HG02938 (cell line): ENCODE measurements at regions not wholly inside any gene's neighbourhood (a gene's known extent, or its start where the extent isn't known, plus 50 kb on each side); places are given as distances from the start of the nearest gene placed in this dataset.

ENCODE experiments used
- ATAC-seq: cut with Tn5 transposase; IDR thresholded peaks from one replicate; pipeline ENCODE4 v1.9.1; 2021; ENCODE audit warnings: mild to moderate bottlenecking, moderate library complexity; ENCODE audit not compliant: unreplicated experiment

DNA sequence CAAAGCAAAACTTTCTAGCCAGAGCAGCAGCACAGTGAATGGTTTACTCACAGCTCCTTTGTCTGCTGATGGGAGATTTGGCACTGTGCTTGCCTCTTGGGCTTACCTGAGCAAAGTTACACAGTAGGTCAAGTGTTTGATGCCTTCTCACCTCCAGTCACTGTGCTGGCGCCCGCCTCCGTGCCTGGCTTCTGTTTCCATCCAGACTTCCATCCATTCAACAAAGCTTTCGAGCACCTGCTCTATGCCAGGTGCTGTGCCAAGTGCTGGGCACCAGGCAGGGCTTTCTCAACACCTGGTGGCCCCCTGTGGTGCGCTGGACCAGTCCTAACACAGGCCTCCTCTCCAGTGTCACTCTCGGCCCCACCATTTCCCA, 199.2 kb upstream of the EEA1 start:
- ATAC-seq: no peak

DNA sequence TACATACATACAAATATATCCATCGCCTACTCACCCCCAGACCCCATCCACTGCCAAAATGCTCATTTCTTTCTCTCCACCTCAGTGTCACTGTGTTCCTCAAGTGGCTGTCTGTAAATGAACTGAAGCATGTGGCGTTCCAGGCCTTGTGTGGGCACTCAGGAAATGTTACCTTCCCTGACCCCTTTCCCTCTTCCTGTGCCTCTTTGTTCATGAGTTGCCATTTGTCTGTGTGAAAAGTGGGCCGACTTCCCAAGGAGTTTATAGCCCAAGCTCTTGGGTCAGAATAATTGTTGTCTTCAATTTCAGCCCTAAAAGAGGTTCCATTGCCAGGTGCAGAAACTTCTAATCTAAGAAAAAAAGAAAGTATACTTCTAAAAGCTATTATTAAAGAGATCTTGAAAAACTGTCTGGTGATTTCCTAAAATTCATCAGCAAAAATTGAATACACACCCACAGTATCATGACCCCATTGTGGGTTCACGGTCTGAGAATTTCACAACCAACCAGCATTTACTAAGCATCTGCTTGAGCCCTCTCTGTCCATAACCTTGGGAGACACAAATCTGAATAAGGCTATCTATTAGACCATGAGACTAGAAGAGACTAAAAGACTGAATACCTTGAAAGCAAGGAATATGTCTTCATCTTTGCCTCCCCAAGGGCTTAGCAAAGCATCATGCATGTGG, 201.4 kb upstream of the EEA1 start:
- ATAC-seq: no peak

GRCh38 chr12:93133361-93133760, 204.3 kb upstream of the EEA1 start:
- no peak for ATAC-seq

- no peak for ATAC-seq
Measured at GRCh38 chr12:93134175-93134890, 205.2 kb upstream of the EEA1 start.

DNA sequence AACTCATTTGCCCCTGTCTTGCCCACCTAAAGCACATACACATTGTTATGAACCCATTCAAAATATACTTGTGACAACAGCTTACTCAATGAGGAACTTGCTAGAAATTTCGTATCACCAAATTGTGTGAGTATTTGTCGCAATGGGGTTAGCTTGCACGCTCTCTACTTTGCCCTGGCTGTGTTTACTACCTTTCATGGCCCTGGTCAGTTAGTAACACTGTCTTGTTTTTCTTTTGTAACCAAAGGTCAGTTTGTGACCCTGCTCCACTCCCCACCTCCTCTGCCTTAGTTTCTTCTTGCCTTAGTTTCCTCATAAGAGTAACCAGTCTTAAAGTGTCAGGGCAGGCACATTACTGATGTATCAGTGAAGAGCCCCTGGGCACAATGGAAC, 205.8 kb upstream of the EEA1 start:
- ATAC-seq: no peak

GRCh38 chr12:93135286-93136239, 206.5 kb upstream of the EEA1 start:
- peak; percentile 32 for ATAC-seq

DNA sequence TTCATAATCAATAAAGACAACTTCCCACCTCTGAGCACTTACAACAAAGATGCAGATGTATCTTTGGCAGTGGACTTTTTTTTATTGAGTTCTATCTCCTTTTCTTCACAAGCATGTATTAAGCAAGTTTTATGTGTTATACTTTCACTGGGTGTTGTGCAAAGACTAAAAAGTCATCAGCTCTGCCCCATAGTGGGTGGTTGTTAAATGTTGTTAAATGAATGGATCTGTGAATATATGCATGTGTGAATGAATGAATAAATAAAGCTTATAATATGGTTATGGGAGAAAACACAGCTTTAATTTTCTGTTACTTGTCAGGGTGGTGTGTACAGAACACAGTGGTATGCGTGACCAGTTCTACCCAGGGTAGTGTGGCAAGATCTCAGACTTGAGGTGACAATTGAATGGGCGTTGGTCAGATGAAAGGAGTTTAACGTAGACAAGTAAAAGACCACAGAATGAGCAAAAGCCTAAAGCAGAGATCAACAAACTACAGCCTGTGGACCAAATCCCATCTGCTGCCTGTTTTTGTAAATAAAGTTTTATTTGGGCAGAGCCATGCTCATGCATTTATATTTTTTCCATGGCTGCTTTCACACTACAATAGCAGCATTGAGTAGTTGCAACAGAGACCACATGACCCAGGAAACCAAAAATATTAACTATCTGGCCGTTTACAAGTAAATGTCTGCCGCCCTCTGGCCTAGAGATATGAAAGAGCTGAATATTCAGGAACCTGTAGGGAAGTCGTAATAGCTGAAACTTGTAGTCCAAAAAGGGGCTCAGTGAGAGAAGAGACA, 207.4 kb upstream of the EEA1 start:
- no peak for ATAC-seq

GRCh38 chr12:93137656-93138612, 208.8 kb upstream of the EEA1 start:
- ATAC-seq: peak; percentile 52

DNA sequence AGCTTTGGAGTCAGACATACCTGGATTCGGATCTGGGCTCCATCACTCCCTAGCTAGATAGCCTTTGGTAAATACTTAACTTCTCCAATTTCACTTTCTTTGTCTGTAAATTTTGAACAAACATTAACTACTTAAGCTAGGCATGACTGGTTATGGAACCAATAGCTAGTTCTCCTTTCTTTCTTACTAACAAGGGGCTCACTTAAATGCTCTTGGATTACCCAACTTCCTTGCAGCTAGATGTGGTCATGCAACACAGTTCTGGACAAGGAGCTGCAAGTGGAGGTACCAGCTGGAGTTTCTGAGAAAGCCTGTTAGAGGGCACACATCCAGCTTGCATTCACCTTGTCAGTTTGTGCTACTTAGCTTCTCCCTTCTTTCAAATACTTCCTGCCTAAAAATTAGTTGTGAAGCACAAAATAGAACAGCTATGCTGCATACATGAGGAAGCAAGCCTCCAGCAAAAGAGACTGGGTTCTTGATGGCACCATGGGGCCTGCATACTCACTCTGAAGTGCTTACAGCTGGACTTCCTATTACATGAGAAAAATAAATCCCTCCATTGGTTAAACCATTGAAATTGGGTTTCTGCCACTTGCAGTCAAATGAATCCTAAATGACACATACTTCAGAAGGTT, 210.1 kb upstream of the EEA1 start:
- ATAC-seq: peak; percentile 66

GRCh38 chr12:93140325-93140724, 211.2 kb upstream of the EEA1 start:
- no peak for ATAC-seq

GRCh38 chr12:93140801-93141200, 211.7 kb upstream of the EEA1 start:
- no peak for ATAC-seq

- no peak for ATAC-seq
Measured at GRCh38 chr12:93142881-93143280, 213.8 kb upstream of the EEA1 start.

GRCh38 chr12:93144109-93144508, 215.0 kb upstream of the EEA1 start:
- no peak for ATAC-seq

DNA sequence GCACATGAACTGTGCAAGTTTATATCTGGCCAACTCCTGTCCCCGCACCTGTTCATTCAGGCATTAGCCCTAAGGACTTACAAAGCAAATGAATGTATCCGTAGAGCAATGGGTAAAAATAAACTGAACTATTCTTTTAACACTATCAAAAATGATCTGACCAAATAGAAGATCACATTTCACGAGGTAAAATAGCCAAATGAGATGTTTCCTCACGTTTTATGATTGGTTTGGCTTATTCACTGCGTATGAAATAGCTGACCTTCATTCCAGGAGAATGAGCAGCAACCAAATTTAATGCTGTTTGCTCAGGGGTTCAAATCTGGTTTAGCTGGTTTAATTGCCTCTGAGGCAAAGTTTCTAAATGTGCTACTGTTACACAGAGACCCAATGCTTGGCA, 216.0 kb upstream of the EEA1 start:
- ATAC-seq: no peak

GRCh38 chr12:93146263-93146939, 217.3 kb upstream of the EEA1 start:
- no peak for ATAC-seq

GRCh38 chr12:93146970-93147369, 217.9 kb upstream of the EEA1 start:
- no peak for ATAC-seq

GRCh38 chr12:93148412-93148811, 219.3 kb upstream of the EEA1 start:
- no peak for ATAC-seq

DNA sequence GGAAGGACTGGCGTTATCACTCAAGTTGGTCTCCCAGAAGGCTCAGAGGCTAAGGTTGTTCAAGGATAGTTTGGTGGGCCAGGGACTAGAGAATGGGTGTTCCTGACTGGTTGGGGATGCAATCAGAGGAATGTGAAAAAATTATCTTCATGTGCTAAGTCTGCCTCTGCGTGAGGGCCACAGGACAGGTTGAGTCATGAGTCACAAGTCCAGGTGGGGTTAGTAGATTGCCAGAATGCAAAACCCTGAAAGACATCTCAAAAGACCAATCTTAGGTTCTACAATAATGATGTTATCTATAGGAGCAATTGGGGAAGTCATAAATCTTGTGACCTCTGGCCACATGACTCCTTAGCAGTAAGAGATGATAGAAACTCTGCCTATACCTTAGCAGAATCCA, 220.1 kb upstream of the EEA1 start:
- ATAC-seq: no peak
